ENCODE measurements at regions not wholly inside any gene's neighbourhood (a gene's known extent, or its start where the extent isn't known, plus 50 kb on each side); places are given as distances from the start of the nearest gene placed in this dataset.

GRCh38 chr7:67619175-67619574, 622.5 kb downstream of the TYW1 start:
- H2BK15ac ChIP-seq (ENCODE audit: low read length): no peak overlapping the region
- 47% methylated on average over 10 of the region's 11 CpGs; no CpG with 5 or more reads in 1 of the 2 experiments for WGBS, 2 experiments (ENCODE audit: extremely low coverage in 1 of 2, insufficient coverage in 1 of 2, insufficient read length in 1 of 2, insufficient replicate concordance in 2 of 2, low coverage in 1 of 2, low lambda C conversion rate in 2 of 2, missing lambda C conversion rate in 1 of 2)
- ChIA-PET POLR2A (ENCODE audit: partially characterized antibody) (no interaction called here), CTCF (ENCODE audit: partially characterized antibody) (interaction anchor here (0.6 to 1.8 kb wide), 10 partner anchors 8 to 247 kb away, joined by 3 to 8 read pairs (median 4); no protein-coding TSS in a partner anchor)
- H2BK120ac ChIP-seq (replicated peaks; ENCODE audit: low read depth, low read length): no peak overlapping the region
- no peak overlapping the region for H3K4ac ChIP-seq (replicated peaks; ENCODE audit: insufficient read length, low read depth, low read length)
- H2BK5ac ChIP-seq (ENCODE audit: low read depth, low read length): no peak overlapping the region
- H4K8ac ChIP-seq (ENCODE audit: extremely low read depth, insufficient read depth, low read length): no peak overlapping the region
- H3K79me2 ChIP-seq (ENCODE audit: control insufficient read depth in 1 of 2, insufficient read depth in 2 of 2, low read length in 2 of 2): no peaks in the 10 kb centered on the region
- no peaks in the 10 kb centered on the region for H3K9me3 ChIP-seq (ENCODE audit: insufficient read depth in 2 of 2, low read depth in 1 of 2, low read length in 1 of 2)
- no peak overlapping the region for H4K91ac ChIP-seq (replicated peaks; ENCODE audit: insufficient read length, low read length)
- H3K23ac ChIP-seq (ENCODE audit: insufficient read length): no peak overlapping the region
- no peak overlapping the region for H4K5ac ChIP-seq (ENCODE audit: insufficient read length, low read depth, low read length)
- peak overlapping the region; percentile 68; the same call in 1 of the 2 replicates for H2AFZ ChIP-seq (ENCODE audit: low read length)
- DNase-seq (ENCODE audit: low read depth in 1 of 2, low spot score in 2 of 2) (peak; percentile 13 to 54), FAIRE-seq (peak; percentile 28)
- peaks cover 0 to 7% (median 4%) of the 10 kb centered on the region in 4 experiments; a peak in 4 of 7 replicates for H3K4me1 ChIP-seq (replicated peaks in 1 of 4; ENCODE audit: control insufficient read depth in 3 of 4, insufficient read depth in 4 of 4, low read length in 3 of 4)
- no peak overlapping the region for H3K9ac ChIP-seq (replicated peaks in 1 of 4; ENCODE audit: extremely low read depth in 1 of 4, low read depth in 3 of 4, low read length in 3 of 4)
- H2AK5ac ChIP-seq (ENCODE audit: low read depth, low read length): no peak overlapping the region
- H3K23me2 ChIP-seq (ENCODE audit: low read depth, low read length): no peaks in the 10 kb centered on the region
- H3K4me2 ChIP-seq (ENCODE audit: insufficient read depth in 1 of 2, low read depth in 2 of 2, low read length in 2 of 2): no peak overlapping the region
- H2BK20ac ChIP-seq (ENCODE audit: low read length): no peak overlapping the region
- H3K18ac ChIP-seq (ENCODE audit: extremely low read depth, low read length): peak overlapping the region; percentile 4; the same call in 1 of the 2 replicates
- no peaks in the 10 kb centered on the region for H4K20me1 ChIP-seq (replicated peaks in 1 of 2; ENCODE audit: control insufficient read depth in 1 of 2, insufficient read depth in 2 of 2, low read length in 2 of 2)
- H3K27me3 ChIP-seq (replicated peaks in 1 of 4; ENCODE audit: control insufficient read depth in 3 of 4, extremely low read depth in 1 of 4, insufficient read depth in 3 of 4, low read length in 3 of 4): no peaks in the 10 kb centered on the region; a peak in 1 of 7 replicates
- no peak overlapping the region for H2BK12ac ChIP-seq (ENCODE audit: low read depth, low read length)
- no peak overlapping the region for H3K4me3 ChIP-seq (ENCODE audit: extremely low read depth in 1 of 4, insufficient read depth in 2 of 4, low read depth in 3 of 4, low read length in 4 of 4)
- H3K14ac ChIP-seq (ENCODE audit: insufficient read length): no peak overlapping the region
- no peak overlapping the region for H3K56ac ChIP-seq (replicated peaks; ENCODE audit: insufficient read length, low read depth, low read length)
- no peak overlapping the region for H3K27ac ChIP-seq (ENCODE audit: low read depth, low read length)
- H3K36me3 ChIP-seq (ENCODE audit: control insufficient read depth in 2 of 4, insufficient read depth in 4 of 4, low read length in 3 of 4): no peaks in the 10 kb centered on the region
- H3K79me1 ChIP-seq (ENCODE audit: low read depth, low read length): no peaks in the 10 kb centered on the region
- no peak for TF ChIP-seq FOSL1 (IDR thresholded peaks at IDR 0.05; ENCODE audit: insufficient read depth, low read depth, low read length)
- TF ChIP-seq RAD21 (IDR thresholded peaks at IDR 0.05 in 1 of 2, conservative IDR thresholded peaks at IDR 0.05 in 1 of 2; ENCODE audit: low read depth in 2 of 2, low read length in 2 of 2): peak; percentile 55 to 67
- TF ChIP-seq, protein P1, sequence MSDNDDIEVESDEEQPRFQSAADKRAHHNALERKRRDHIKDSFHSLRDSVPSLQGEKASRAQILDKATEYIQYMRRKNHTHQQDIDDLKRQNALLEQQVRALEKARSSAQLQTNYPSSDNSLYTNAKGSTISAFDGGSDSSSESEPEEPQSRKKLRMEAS (IDR thresholded peaks at IDR 0.05): peak; percentile 83
- TF ChIP-seq, protein P2, sequence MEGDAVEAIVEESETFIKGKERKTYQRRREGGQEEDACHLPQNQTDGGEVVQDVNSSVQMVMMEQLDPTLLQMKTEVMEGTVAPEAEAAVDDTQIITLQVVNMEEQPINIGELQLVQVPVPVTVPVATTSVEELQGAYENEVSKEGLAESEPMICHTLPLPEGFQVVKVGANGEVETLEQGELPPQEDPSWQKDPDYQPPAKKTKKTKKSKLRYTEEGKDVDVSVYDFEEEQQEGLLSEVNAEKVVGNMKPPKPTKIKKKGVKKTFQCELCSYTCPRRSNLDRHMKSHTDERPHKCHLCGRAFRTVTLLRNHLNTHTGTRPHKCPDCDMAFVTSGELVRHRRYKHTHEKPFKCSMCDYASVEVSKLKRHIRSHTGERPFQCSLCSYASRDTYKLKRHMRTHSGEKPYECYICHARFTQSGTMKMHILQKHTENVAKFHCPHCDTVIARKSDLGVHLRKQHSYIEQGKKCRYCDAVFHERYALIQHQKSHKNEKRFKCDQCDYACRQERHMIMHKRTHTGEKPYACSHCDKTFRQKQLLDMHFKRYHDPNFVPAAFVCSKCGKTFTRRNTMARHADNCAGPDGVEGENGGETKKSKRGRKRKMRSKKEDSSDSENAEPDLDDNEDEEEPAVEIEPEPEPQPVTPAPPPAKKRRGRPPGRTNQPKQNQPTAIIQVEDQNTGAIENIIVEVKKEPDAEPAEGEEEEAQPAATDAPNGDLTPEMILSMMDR (IDR thresholded peaks at IDR 0.05; ENCODE audit: control extremely low read depth in 1 of 3, insufficient read depth in 1 of 3, low read depth in 1 of 3, low read length in 3 of 3): peak in 2 of 3 experiments; percentile 45 to 50; a peak in 3 of 4 replicates
- TF ChIP-seq TCF12 (IDR thresholded peaks at IDR 0.05; ENCODE audit: low read depth, low read length): 0 out of 2 replicates have a peak, but pooled peaks have one; percentile 58
- TF ChIP-seq TEAD4 (IDR thresholded peaks at IDR 0.05; ENCODE audit: low read depth, low read length): peak; percentile 35; the same call in 1 of the 2 replicates
- peak; percentile 65 for TF ChIP-seq E2F6 (IDR thresholded peaks at IDR 0.05)
- TF ChIP-seq YY1 (IDR thresholded peaks at IDR 0.05; ENCODE audit: low read depth, low read length): 0 out of 2 replicates have a peak, but pooled peaks have one; percentile 7

Data from H1 (cell line).